ELF-1 (cell line): ENCODE measurements at regions not wholly inside any gene's neighbourhood (a gene's known extent, or its start where the extent isn't known, plus 50 kb on each side); places are given as distances from the start of the nearest gene placed in this dataset.

Experiments
- DNase-seq: peaks from one replicate; pipeline ENCODE4 v3.0.0-alpha.2; 2016; ENCODE audit warnings: low read depth, low spot score

- DNase-seq, result no peak
These were observed 202.7 kb downstream of the RASSF9 start for GRCh38 chr12:85633491-85633890.

DNA sequence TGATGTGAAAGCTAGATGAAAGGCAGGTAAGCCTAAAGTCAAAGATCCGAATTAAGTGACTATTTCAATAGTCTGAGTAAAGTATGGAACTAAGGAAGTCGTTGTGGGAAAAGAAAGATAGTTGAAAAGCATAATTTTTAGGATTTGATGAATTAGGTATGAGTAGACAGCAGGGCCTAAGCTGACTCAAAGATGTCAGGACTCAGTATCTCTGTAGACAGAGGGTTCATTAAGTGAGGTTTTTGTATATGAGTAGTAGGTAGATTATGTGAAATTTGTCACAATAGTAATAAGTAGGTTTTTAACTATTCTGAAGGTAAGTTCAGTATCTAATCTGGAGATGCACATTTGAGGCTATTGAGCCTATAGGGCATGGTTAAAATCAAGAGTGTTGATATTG is 196.4 kb downstream of the RASSF9 start:
- no peak for DNase-seq

DNA sequence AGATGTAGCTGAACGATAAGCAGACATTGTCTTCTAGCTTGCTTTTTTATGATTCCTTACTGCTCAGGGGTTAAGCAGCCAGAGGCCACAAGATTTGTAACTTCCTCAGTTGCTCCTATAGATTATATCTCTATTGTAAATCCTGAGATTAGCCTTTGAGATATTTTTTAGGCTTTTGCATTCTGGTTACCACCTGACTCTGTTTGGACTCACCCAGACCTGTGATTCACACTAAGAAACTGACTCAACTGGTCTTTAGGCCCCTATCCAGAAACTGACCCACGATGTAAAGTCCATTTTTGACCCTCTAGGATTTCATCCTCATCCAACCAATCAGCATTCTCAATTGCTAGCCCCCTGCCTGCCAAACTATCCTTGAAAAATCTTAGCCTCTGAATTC is 194.4 kb downstream of the RASSF9 start:
- DNase-seq, result no peak

- DNase-seq, result no peak
These were observed 193.9 kb downstream of the RASSF9 start for GRCh38 chr12:85642288-85642687.

DNA sequence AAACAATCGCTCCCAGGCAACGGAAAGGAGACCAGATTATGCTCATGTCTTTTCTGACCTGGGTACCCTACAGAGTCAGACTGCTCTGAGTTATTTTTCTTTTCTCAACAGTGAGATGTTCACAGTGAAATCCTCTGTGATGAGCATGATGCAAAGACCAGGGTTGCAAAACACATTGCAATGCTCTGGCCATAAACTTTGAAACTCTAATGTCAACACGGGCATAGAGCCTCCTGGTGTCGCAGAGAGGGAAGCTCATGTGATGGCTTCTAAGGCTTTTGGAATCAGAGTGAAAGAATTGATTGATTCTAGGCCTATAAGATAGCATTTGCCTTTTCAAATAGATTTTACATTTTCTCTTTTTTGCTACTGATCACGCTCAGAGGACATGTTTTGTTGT is 193.4 kb downstream of the RASSF9 start:
- no peak for DNase-seq

GRCh38 chr12:85644508-85644907 is 191.7 kb downstream of the RASSF9 start:
- DNase-seq, result no peak

- no peak for DNase-seq
These were observed 182.3 kb downstream of the RASSF9 start for GRCh38 chr12:85653731-85654455.

DNA sequence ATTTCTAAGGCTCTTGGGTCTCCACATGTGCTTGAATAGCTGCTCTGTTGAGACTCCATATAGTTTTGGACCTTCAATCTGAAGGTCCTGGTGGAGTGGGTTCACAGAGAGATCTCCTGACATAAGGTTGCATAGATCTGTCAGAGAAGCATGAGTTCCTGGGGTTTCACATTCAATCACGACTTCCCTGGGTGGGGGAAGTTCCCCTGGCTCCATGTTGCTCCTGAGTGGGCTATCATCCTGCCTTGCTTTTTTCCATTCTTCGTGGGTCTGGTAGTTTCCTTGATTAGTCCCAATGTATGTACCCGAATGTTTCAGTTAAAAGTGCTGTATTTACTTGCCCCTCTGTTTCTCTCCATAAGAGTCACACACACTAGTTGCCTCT is 181.8 kb downstream of the RASSF9 start:
- no peak for DNase-seq

DNA sequence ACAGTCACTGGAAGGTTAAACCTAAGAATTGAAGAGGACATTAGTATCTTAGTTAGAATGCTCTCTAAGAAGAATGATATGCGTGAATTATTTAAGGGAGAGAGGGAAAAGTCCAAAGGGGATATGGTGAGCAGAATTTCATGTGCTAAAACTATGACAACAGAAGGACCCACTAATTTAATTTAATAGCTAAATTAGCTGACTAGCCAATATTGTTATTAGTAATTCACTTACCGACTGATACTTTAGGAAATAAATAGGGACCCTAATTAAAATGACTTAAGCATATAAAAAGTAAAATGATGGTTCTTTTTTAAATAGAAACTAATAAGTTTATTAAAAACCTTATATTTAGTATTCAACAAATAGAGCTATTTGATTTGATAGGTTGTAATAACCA is 179.6 kb downstream of the RASSF9 start:
- DNase-seq, result no peak

DNA sequence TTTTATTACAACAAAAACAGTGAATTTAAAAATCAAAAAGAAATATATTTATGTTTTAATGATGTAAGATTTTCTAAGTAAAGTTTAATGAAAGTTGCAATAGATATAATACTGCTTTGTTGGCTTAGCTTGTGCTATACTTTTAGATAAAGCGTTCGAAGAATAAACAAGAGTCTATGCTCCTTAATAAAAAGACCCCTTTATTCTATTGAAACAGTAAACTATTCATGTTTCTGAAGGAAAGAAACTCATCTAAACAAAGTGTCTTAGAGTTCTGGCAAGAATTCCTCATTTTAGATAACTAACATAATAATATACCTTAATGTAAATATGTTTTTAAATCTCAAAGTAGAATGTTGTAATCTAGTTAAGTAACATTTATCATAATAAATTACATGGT is 179.0 kb downstream of the RASSF9 start:
- no peak for DNase-seq

DNA sequence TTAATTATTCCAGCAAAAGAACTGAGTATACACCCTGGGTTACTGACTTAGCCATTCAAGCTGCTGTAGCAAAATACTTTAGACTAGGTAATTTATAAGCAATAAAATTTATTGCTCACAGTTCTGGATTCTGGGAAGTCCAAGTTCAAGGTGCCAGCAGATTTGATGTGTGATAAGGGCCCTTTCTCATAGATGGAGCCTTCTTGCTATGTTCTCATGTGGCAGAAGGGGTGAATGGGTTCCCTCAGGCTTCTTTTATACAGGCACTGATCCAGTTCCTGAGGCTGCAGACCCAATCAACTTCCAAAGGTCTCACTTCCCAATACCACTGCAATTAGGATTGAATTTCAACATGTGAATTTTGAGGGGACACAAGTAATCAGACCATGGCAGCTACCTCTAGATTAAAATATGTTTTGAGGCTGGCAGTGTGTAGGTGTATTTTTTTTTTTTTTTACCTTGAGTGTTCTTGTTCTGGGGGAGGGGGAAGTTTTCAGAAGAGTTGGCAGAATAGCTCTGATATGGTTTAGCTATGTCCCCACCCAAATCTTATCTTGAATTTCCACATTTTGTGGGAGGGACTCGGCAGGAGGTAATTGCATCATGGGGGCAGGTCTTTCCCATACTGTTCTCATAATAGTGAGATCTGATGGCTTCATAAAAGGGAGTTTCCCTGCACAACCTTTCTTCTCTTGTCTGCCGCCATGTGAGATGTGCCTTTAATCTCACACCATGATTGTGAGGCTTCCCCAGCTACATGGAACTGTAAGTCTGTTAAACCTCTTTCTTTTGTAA is 178.2 kb downstream of the RASSF9 start:
- no peak for DNase-seq

GRCh38 chr12:85659754-85660530 is 176.3 kb downstream of the RASSF9 start:
- DNase-seq, result no peak

DNA sequence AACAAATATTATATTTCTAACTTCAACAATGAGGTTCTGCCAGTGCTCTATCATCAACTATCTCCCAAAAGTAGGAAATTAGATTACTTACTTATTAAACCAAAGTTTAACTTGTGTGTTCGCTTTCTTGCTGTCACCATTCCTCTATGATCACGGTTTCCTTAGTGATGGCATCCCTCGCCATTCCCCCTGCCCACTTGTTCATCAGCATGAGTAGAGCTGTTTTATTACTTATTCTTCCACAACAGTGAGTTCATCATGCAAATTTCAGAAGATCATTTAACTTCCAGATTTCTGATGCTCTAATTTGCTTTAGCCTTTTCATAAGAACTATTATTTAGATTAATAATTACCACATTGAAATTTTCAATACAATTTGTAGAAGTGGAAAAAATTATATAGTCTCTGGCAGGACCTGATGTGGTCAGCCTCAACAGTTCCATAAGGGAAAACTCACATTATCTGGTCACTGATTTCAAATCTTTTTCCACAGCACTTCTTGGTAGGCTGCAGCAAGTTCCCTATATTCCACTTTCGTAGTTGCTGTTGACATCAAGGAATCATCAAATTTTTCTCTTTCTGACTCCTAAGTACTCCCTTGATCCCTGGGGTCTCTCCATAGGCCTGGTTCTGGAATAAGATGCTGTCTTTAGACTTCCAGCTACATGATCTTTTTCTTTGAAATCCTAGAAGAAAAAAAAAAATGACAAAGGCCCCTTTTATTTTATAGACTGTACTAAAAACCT is 174.6 kb downstream of the RASSF9 start:
- no peak for DNase-seq

DNA sequence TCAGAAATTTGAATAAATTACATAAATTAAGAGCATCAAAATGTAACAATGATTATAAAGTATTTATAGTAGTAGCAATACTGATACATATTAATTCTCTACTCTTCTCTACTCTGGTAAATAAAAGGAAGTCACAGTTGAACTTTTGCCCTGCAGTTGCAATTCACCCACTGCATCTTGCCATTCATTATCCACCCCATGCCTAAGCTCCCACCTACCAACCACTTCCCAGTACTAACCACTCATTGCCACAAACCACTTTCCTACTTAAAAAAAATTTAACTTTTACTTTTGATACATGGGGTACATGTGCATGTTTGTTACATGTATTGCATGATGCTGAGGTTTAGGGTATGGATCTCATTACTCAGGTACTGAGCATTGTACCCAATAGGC is 174.0 kb downstream of the RASSF9 start:
- DNase-seq, result no peak

GRCh38 chr12:85663631-85664030 is 172.6 kb downstream of the RASSF9 start:
- DNase-seq, result no peak

- DNase-seq, result no peak
These were observed 171.8 kb downstream of the RASSF9 start for GRCh38 chr12:85664429-85664828.

DNA sequence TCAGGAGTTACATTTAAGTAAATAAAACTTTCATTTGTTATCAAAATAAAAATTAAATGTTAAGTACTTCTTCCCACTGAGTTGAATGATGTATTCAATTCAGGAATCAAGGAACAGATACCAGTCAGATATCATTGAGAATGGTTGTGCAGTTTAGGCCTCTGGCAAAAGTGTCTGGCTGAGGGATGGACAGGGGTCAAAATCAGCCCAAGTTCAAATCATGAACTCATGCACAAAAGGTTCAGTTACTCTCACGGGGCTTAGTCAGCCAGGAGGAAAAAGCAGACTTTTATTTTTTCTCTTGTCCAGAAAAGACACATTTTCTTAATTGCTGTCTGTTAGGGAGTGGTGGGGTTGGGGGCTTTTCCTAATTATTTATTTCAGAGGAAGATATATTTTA is 166.3 kb downstream of the RASSF9 start:
- DNase-seq, result no peak

GRCh38 chr12:85672436-85672835 is 163.8 kb downstream of the RASSF9 start:
- DNase-seq, result no peak

GRCh38 chr12:85673921-85674420 is 162.2 kb downstream of the RASSF9 start:
- DNase-seq, result no peak

DNA sequence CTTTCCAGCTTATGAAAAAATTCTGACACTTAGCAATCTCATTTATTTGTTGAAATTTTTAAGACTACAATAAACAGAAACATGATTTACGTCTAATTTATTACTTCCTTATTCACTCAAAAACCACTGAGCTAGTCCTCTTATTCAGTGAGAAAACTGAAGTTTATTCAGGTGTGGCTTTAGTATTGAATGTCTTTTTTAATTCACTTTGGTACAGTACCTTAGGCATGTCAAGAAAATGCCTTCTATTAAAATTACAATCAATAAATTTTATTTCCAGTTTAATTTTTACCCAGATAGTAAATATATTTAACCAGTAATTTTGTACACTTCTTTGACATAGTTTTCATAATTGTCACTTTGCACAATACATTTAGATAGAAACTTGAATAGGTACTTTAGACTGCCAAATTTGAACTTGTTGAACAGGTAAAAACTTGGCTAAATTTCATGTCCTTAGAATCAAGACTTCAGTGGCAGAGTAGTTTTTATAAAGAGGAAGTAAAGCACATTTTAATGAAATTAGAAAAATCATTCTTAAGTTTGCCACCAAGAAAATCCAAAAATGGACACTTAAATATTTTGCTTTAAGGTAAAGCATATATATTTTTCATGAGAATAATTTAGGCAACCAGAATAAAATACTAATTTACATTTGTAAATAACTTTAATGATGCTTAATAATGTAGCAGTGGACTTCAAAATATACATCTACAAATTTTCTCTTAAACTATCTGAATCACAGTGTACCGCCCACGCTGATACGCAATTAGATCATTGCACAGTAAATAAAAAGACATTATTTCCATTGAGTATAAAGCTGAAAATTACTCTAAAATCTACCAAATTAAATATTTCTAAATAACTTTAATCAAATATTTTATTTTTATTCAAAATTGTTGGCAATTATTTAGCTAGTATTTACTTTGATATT is 159.1 kb downstream of the RASSF9 start:
- no peak for DNase-seq
